ENCODE measurements at regions not wholly inside any gene's neighbourhood (a gene's known extent, or its start where the extent isn't known, plus 50 kb on each side); places are given as distances from the start of the nearest gene placed in this dataset.

GRCh38 chr15:50824514-50824913, 59.0 kb upstream of the SPPL2A start:
- TF ChIP-seq TAF1 (conservative IDR thresholded peaks at IDR 0.05): no peak
- TF ChIP-seq RXRA (IDR thresholded peaks at IDR 0.05): no peak
